Activated CD8-positive, alpha-beta T cell treated with anti-CD3 and anti-CD28 coated beads, Interleukin-2, amount 10 ng/mL, durations not matched to agents 7 days and 5 days (primary cell): ENCODE measurements at regions not wholly inside any gene's neighbourhood (a gene's known extent, or its start where the extent isn't known, plus 50 kb on each side); places are given as distances from the start of the nearest gene placed in this dataset.

ENCODE experiments used
- ATAC-seq: fragments of 150-1000 bp; cut with Tn5 transposase; one replicate; pipeline ENCODE4 v1.10.0; 2021; ENCODE audit warnings: moderate library complexity
- CTCF ChIA-PET: fragments of 350-600 bp; sonication (Branson Sonifier 250); formaldehyde crosslinking; loops from one replicate; lab custom pipeline; 2021; ENCODE audit warnings: antibody characterized with exemption; lab: Charles Lee
- POLR2A ChIA-PET: fragments of 350-600 bp; sonication (Branson Sonifier 250); formaldehyde crosslinking; loops from one replicate; lab custom pipeline; 2021; ENCODE audit warnings: antibody characterized with exemption; lab: Charles Lee
- DNase-seq: peaks from one replicate; pipeline ENCODE4 v3.0.0-alpha.2; 2020
- H3K27ac Mint-ChIP-seq: one replicate; pipeline ENCODE4 v1.8.0; 2021; ENCODE audit warnings: mild to moderate bottlenecking, mixed read lengths
- H3K27me3 Mint-ChIP-seq: one replicate; pipeline ENCODE4 v1.8.0; 2021; ENCODE audit warnings: low read depth, mixed read lengths
- H3K36me3 Mint-ChIP-seq: one replicate; pipeline ENCODE4 v1.8.0; 2021; ENCODE audit warnings: low read depth, mixed read lengths
- H3K4me1 Mint-ChIP-seq: one replicate; pipeline ENCODE4 v1.8.0; 2021; ENCODE audit warnings: low read depth, mixed read lengths
- H3K4me3 Mint-ChIP-seq: one replicate; pipeline ENCODE4 v1.8.0; 2021; ENCODE audit warnings: mild to moderate bottlenecking, mixed read lengths
- H3K9me3 Mint-ChIP-seq: one replicate; pipeline ENCODE4 v1.8.0; 2022; ENCODE audit warnings: mixed read lengths; ENCODE audit not compliant: insufficient read depth

- no peaks in the 10 kb centered on the region for H3K9me3 Mint-ChIP-seq
- H3K4me1 Mint-ChIP-seq = peaks cover 18% of the 10 kb centered on the region
- ChIA-PET CTCF (no interaction called here), POLR2A (no interaction called here)
- ATAC-seq (no peak), DNase-seq (no peak)
- no peak overlapping the region for H3K27ac Mint-ChIP-seq
- H3K36me3 Mint-ChIP-seq = no peaks in the 10 kb centered on the region
- H3K27me3 Mint-ChIP-seq = peaks cover 16% of the 10 kb centered on the region
- no peak overlapping the region for H3K4me3 Mint-ChIP-seq
Measured at GRCh38 chr11:69562302-69562701, 78.7 kb upstream of the CCND1 start.

- DNase-seq (no peak), ATAC-seq (no peak)
- ChIA-PET CTCF (no interaction called here), POLR2A (no interaction called here)
- H3K36me3 Mint-ChIP-seq = no peaks in the 10 kb centered on the region
- no peak overlapping the region for H3K27ac Mint-ChIP-seq
- peaks cover 16% of the 10 kb centered on the region for H3K27me3 Mint-ChIP-seq
- no peaks in the 10 kb centered on the region for H3K9me3 Mint-ChIP-seq
- peaks cover 18% of the 10 kb centered on the region for H3K4me1 Mint-ChIP-seq
- H3K4me3 Mint-ChIP-seq = no peak overlapping the region
Measured at GRCh38 chr11:69562816-69563215, 78.1 kb upstream of the CCND1 start.

- H3K9me3 Mint-ChIP-seq = no peaks in the 10 kb centered on the region
- H3K27ac Mint-ChIP-seq = no peak overlapping the region
- no peak for ATAC-seq
- H3K4me1 Mint-ChIP-seq = peaks cover 13% of the 10 kb centered on the region
- H3K27me3 Mint-ChIP-seq = peaks cover 16% of the 10 kb centered on the region
- no peak for DNase-seq
- H3K36me3 Mint-ChIP-seq = no peaks in the 10 kb centered on the region
- ChIA-PET POLR2A (no interaction called here), CTCF (no interaction called here)
- H3K4me3 Mint-ChIP-seq = no peak overlapping the region
Measured at GRCh38 chr11:69563306-69563705, 77.7 kb upstream of the CCND1 start.

GRCh38 chr11:69563946-69564775, 76.8 kb upstream of the CCND1 start:
- Mint-ChIP-seq H3K9me3 (no peaks in the 10 kb centered on the region), H3K36me3 (no peaks in the 10 kb centered on the region), H3K4me3 (no peak overlapping the region), H3K27me3 (peaks cover 16% of the 10 kb centered on the region), H3K4me1 (peaks cover 5% of the 10 kb centered on the region), H3K27ac (no peak overlapping the region)
- ChIA-PET CTCF (no interaction called here), POLR2A (no interaction called here)
- DNase-seq (no peak), ATAC-seq (no peak)

GRCh38 chr11:69566001-69566400, 75.0 kb upstream of the CCND1 start:
- Mint-ChIP-seq H3K4me1 (no peaks in the 10 kb centered on the region), H3K9me3 (no peaks in the 10 kb centered on the region), H3K27me3 (peaks cover 7% of the 10 kb centered on the region), H3K4me3 (no peak overlapping the region), H3K27ac (no peak overlapping the region), H3K36me3 (no peaks in the 10 kb centered on the region)
- ChIA-PET CTCF (no interaction called here), POLR2A (no interaction called here)
- ATAC-seq (no peak), DNase-seq (no peak)

GRCh38 chr11:69567951-69568808, 72.8 kb upstream of the CCND1 start:
- Mint-ChIP-seq H3K4me1 (no peaks in the 10 kb centered on the region), H3K36me3 (no peaks in the 10 kb centered on the region), H3K27ac (no peak overlapping the region), H3K9me3 (no peaks in the 10 kb centered on the region), H3K27me3 (peaks cover 7% of the 10 kb centered on the region), H3K4me3 (no peak overlapping the region)
- DNase-seq (no peak), ATAC-seq (no peak)
- POLR2A ChIA-PET = no interaction called here
- CTCF ChIA-PET = no interaction called here

GRCh38 chr11:69568809-69569097, 72.2 kb upstream of the CCND1 start:
- DNase-seq (no peak), ATAC-seq (no peak)
- Mint-ChIP-seq H3K27me3 (peaks cover 7% of the 10 kb centered on the region), H3K9me3 (no peaks in the 10 kb centered on the region), H3K4me1 (no peaks in the 10 kb centered on the region), H3K4me3 (no peak overlapping the region), H3K36me3 (no peaks in the 10 kb centered on the region), H3K27ac (no peak overlapping the region)
- ChIA-PET CTCF (no interaction called here), POLR2A (no interaction called here)

GRCh38 chr11:69569306-69570200, 71.4 kb upstream of the CCND1 start:
- H3K9me3 Mint-ChIP-seq = no peaks in the 10 kb centered on the region
- H3K27me3 Mint-ChIP-seq = peaks cover 7% of the 10 kb centered on the region
- ATAC-seq = no peak
- ChIA-PET CTCF (no interaction called here), POLR2A (no interaction called here)
- H3K4me3 Mint-ChIP-seq = no peak overlapping the region
- H3K4me1 Mint-ChIP-seq = no peaks in the 10 kb centered on the region
- no peaks in the 10 kb centered on the region for H3K36me3 Mint-ChIP-seq
- no peak overlapping the region for H3K27ac Mint-ChIP-seq
- no peak for DNase-seq

GRCh38 chr11:69572233-69572860, 68.6 kb upstream of the CCND1 start:
- Mint-ChIP-seq H3K36me3 (no peaks in the 10 kb centered on the region), H3K27me3 (peaks cover 13% of the 10 kb centered on the region), H3K9me3 (no peaks in the 10 kb centered on the region), H3K4me3 (no peak overlapping the region), H3K27ac (no peak overlapping the region), H3K4me1 (no peaks in the 10 kb centered on the region)
- ChIA-PET CTCF (no interaction called here), POLR2A (no interaction called here)
- ATAC-seq (no peak), DNase-seq (no peak)

- CTCF ChIA-PET = no interaction called here
- no peaks in the 10 kb centered on the region for H3K4me1 Mint-ChIP-seq
- no peak overlapping the region for H3K4me3 Mint-ChIP-seq
- ATAC-seq (no peak), DNase-seq (no peak)
- H3K27ac Mint-ChIP-seq = no peak overlapping the region
- POLR2A ChIA-PET = no interaction called here
- no peaks in the 10 kb centered on the region for H3K9me3 Mint-ChIP-seq
- peaks cover 16% of the 10 kb centered on the region for H3K27me3 Mint-ChIP-seq
- no peaks in the 10 kb centered on the region for H3K36me3 Mint-ChIP-seq
Measured at GRCh38 chr11:69572861-69573260, 68.1 kb upstream of the CCND1 start.

GRCh38 chr11:69573761-69574607, 67.0 kb upstream of the CCND1 start:
- no peak for ATAC-seq
- H3K27ac Mint-ChIP-seq = no peak overlapping the region
- H3K4me1 Mint-ChIP-seq = no peaks in the 10 kb centered on the region
- H3K4me3 Mint-ChIP-seq = no peak overlapping the region
- no peaks in the 10 kb centered on the region for H3K9me3 Mint-ChIP-seq
- H3K36me3 Mint-ChIP-seq = no peaks in the 10 kb centered on the region
- peaks cover 19% of the 10 kb centered on the region for H3K27me3 Mint-ChIP-seq
- ChIA-PET CTCF (no interaction called here), POLR2A (no interaction called here)
- no peak for DNase-seq
